ENCODE measurements at regions not wholly inside any gene's neighbourhood (a gene's known extent, or its start where the extent isn't known, plus 50 kb on each side); places are given as distances from the start of the nearest gene placed in this dataset.

- TF ChIP-seq CTCF (IDR thresholded peaks at IDR 0.05) (no peak), POLR2A (IDR thresholded peaks at IDR 0.05) (no peak)
Measured at GRCh38 chr14:65237941-65238340, 135.6 kb upstream of the MAX start.
